Right lung (tissue), 2 donors: ENCODE measurements at regions not wholly inside any gene's neighbourhood (a gene's known extent, or its start where the extent isn't known, plus 50 kb on each side); places are given as distances from the start of the nearest gene placed in this dataset.

Experiments
- DNase-seq, 2 donors: peaks; one replicate each; pipeline ENCODE4 v3.0.0-alpha.2; 2013

DNA sequence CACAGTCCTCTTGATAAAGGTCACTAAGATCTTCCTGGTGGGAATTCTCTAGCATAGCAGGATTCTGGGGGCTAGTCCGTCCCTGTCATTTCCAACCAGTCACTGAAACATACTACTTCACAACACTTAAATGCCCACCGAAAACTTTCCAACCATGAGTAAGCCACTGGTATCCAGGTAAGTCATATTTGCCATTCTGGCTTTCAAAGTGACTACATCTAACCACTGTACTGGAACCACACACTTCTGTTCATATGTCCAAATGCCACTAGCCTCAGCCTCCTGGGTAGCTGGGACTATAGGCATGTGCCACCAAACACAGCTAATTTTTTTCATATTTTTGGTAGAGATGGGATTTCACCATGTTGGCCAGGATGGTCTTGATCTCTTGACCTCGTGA lies 64.3 kb upstream of the VANGL1 start:
- no peak for DNase-seq

DNA sequence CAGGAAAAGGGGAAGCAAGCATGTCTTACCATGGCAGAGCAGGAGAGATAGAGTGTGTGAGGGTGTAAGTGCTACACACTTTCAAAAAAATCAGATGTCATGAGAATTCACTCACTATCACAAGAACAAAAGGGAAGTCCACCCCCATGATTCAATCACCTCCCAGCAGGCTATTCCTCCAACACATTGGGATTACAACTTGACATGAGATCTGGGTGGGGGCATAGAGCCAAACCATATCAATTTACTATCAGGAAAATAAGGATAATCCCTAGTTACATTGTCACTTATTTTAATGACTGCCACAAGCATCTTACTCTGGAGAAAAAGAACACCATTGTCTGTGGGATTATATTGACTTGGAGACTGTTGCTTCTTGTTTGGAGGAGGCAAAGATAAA lies 66.1 kb upstream of the VANGL1 start:
- DNase-seq, result no peak

DNA sequence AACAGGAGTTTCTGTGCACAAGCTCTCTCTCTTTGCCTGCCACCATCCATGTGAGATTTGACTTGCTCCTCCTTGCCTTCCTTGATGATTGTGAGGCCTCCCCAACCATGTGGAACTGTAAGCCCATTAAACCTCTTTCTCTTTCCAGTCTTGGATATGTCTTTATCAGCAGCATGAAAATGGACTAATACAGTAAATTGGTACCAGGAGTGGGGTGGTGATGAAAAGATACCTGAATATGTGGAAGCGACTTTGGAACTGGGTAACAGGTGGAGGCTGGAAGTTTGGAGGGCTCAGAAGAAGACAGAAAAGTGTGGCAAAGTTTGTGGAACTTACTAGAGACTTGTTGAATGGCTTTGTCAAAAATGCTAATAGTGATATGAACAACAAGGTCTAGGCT lies 69.1 kb upstream of the VANGL1 start:
- no peak for DNase-seq

DNA sequence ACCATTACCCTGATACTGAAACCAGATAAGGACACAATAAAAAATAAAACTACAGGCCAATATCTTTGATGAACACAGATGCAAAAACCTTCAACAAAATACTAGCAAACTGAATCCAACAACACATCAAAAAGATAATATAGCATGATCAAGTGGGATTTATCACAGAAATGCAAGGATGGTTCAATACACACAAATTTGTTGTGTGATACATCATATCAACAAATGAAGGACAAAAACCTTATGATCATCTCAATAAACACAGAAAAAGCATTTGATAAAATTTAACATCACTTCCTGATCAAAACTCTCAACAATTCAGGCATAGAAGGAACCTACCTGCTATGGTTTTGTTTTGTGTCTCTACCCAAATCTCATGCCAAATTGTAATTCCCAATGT lies 74.3 kb upstream of the VANGL1 start:
- DNase-seq, result no peak

DNA sequence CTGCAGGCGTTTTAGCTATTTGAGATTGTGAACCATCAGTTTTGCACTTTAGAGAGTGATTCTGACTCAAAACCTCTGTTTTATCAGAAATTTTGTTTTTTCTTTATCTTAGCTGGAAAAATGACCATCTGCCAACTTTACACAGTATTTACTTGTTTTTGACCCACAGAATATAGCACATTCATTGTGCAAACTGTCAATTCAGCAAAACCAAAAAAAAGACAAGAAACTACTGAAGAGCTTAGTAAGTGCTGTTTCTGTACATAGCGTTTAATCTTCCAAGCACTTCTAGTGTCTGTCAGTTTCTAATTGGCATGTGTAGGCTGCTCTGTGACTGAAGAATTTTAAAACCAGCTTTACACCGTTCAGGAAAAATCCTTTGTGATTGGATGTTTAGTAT lies 76.0 kb upstream of the VANGL1 start:
- no peak for DNase-seq

DNA sequence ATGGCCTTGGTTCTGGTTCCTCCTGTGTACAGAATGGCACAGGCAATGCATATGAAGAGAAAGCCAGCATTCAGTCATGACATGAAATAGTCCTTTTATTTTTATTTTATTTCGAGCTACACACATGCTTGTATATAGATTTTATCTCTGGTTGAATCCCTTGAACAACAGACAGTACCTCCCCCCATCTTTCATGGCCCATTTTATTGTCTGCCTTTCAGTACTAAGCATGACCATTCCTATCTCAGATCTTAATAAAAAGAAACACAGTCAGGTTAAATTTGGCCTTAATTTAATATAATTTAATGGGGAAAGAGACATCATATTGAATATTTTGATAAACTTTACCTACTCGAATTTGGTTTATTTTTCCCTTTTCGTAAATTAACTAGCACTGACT lies 76.4 kb upstream of the VANGL1 start:
- no peak for DNase-seq

DNA sequence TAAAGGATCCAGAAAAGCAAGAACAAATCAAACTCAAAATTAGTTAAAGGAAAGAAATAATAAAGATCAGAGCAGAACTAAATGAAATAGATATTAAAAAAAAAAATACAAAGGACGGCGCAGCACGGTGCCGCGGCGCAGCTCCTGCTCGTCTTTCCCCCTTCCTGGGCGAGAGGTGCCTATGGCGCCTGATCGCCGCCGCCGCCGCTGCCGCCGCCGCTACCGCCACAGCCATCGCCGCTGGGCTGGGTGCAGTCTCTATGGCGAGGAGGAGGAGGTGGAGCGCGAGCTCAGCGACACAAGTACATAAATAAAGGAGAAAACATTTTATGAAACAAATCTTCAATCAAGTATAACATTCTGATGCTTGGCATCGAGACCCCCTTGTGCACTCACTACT lies 77.6 kb upstream of the VANGL1 start:
- DNase-seq, result no peak

DNA sequence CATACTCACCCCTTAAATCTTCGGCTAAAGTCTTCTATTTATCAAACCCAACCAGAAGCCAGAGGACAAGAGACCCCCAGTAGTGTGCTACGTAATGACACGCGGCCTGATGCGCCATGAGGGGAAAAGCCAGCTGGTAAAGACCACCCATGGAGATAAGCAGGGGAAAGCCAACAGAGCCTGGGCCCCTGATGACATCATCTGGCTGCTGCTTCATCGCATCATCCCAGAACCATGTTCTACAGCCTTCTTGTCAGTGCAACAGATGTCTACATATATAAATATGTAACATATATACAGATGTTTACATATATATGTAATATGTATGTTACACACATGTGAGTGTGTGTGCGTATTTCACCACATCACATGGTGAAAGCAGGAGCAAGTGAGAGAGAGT lies 81.7 kb upstream of the VANGL1 start:
- no peak for DNase-seq

DNA sequence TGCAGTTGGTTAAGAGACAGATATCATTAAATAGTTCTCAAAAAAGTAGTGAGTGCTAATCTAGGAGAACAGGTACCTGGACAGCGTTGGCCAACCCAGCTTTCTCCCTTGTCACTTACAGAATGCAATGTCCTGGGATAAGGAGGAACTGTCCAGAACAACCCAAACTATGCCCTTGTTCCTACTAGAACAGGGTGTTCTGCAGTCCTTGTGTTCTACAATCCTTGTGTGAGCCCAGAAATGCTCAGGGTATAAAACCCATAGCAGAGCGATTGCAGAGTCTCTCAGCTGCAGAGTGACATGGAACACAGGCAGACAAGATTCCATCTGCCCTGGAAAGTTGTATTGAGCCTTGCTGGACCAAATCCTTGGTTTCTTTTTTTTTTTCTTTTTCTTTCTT lies 83.5 kb upstream of the VANGL1 start:
- DNase-seq, result no peak

DNA sequence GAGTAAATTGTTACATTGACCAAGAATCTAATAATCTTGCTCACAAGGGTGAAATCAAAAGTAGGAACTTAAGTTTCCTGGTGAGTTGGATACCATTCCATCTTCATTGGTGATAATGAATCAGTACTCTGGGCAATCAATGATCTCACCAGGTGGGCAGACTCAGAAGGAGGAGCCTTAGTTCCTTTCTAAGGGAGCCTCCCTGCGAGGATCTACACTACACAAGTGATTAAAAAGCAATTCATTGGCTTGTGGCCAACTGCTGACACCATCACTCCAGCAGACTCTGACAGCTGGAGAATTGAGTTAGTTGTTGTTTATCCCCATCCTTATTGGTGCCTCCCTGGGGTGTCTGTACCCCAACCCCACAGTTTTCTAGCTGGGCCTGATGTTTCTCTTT lies 84.1 kb upstream of the VANGL1 start:
- no peak for DNase-seq

DNA sequence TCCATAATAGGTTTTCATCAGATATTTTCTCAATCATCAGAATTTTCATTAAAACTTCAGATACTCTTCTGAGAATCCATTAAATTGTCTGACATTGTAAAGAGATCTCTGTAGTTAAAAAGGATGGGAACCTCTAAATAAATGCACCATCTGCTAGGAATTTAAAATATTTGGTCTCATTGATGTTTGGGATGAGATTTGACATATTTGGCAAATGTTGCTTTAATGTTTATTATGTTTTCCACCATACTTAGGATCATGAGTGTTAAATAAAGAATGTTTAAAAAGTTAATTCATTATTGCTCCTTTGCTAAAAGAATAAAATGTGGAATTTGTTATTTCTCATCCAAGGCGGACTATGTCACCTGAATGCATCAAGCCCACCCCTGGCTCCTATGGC lies 85.5 kb upstream of the VANGL1 start:
- DNase-seq, result no peak

DNA sequence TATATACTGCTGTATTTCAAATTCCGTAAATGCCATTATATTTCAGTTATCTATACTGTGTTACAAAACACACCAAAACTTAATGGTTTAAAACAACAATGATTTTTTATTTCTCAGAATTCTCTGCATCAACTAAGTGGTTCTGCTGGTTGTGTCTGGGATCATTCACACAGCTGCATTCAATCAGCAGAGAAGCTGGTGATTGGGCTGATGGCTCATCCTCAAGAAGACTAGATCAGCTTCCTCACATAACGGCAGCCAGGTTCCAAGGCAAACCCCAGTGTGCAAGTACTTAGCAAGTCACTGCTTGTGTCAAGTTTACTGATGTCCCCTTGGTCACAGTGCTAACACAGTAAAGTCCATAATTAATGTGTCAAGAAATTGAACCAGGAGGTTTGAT lies 86.3 kb upstream of the VANGL1 start:
- DNase-seq, result no peak

DNA sequence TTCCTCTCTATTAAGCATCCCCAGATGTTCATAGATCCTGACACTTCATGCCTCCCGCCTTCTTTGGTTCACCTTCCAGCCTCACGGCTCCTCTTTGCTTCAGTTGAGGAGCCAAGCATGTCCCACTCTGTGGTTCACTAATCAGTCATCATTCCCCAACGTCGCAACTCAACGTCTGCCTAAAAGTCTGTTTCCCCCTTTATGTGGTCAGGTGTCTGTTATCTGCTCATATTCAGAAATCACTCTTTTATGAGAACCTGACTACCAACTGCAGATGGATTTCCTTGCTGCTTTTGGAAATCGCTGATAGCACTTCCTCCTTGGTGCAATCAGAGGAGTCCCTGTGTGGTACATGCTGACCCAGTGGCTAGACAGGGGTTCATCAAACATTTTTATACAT lies 94.1 kb upstream of the VANGL1 start:
- DNase-seq, result no peak

DNA sequence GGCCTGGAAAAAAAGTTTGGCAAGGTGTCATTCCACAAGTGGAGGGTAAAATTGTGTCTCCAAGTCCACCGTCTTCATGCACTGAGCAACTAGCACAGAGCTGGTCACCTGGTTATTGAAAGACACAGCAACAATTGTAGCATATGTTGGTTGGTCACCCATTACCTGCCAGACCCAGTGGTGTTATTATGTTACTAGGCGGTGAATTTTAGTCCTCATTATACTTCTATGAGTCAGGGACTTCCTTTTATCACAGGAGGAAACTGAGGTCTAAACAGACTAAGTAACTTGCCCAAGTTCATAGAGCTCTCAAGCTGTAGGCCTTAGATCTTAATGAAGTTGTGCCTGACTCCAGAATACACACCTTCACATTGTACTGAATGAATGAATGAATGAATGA lies 94.9 kb upstream of the VANGL1 start:
- no peak for DNase-seq

DNA sequence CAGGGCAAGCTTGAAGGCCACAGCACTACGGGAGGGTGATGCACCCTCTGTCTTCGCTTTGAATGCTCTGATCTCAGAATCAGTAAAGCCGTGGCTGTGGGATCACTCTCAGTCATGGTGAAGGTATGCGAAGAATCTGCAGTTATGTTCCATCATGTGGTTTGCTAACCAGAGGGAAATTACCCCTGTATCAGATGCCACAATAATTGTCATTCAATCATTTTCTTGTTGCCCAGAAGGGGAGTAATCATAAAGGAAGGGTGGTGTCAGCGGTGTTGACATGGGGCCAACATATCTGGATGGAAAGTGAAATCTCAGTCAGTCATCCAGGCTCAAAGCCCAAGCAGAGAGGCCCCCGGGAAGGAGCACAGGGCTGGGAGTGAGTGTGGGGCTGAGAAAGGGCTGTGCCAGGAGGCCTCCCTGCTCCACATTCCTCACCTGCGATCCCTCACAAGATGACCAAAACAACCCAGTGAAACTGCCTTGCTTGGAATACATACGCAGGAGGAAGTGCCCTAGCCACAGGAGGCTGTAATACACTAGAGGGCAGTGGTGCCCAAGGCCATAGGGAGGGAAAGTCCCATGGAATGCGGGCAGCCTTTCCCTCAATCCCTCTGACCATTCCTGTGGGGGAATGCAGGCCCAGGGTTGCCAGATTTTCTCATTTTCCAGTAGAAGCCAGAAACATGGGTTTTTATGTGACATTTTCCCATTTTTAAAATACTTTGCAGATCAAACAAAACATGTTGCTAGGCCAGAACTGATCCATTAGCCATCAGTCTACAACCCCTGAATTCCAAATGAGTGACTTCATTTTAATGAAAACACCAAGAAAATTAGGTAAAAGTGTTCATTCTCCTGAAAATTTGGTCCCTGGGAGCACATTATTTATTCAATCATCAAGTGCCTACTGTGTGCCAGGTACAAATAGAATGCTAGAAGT lies 95.7 kb upstream of the VANGL1 start:
- DNase-seq, result no peak

DNA sequence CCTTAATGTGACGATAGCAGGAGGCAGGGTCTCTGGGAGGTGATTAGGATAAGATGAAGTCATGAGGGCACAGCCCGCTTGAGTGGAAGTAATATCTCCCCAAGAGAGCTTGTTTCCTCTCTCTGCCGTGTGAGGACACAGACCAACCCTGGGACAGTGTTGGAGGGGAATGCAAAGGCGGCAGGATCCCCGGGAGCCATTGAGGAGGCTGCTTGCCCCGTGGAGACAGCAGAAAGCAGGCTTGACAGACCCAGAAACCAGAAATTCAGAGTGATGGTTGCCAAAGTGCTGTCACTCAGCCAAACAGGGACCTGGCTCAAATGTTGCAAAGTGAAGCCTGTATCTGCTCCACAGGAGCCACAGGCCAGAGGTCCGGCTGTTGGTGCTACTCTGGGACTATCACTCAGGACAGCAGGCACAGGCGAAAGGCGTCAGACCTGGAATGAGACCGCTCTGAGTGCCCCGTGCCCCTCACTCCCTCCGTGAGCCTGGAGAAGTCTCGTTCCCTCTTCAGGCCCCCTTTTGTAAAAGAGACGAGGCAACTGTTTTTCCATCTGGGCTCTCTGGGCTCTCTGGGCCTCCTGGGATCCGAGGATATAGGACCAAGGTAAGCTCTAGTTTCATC lies 96.6 kb upstream of the VANGL1 start:
- DNase-seq, result no peak

DNA sequence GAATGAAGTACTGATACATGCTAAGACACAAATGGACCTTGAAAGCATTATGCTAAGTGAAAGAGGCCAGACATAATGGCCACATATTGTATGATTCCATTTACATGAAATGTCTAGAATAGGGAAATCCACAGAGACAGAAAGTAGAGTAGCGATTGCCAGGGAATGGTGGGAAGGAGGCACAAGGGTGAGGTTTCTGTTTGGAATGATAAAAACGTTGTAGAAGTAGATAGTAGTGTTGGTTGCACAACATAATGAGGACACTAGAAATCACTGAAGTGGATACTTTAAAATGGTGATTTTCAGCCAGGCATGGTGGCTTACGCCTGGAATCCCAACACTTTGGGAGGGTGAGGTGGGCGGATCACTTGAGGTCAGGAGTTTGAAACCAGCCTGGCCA lies 97.6 kb upstream of the VANGL1 start:
- no peak for DNase-seq

DNA sequence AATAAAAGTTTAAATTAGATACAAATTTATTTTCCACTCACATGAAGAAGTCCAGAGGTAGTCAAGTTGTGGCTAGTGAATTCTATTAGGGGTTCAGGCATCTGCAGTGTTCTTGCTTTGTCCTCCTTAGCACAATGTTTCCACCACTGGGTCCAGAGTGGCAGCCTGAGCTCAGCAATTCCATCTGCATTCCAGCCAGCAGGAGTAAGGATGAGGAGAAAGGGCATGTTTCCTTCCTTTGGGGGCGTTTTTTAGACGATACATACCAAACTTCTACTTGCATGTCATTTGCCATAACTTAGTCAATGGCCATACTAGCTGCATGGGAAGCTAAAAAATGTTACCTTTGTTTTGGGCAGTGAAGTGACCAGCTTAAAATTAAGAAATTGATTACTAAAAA lies 98.5 kb upstream of the VANGL1 start:
- DNase-seq, result no peak

DNA sequence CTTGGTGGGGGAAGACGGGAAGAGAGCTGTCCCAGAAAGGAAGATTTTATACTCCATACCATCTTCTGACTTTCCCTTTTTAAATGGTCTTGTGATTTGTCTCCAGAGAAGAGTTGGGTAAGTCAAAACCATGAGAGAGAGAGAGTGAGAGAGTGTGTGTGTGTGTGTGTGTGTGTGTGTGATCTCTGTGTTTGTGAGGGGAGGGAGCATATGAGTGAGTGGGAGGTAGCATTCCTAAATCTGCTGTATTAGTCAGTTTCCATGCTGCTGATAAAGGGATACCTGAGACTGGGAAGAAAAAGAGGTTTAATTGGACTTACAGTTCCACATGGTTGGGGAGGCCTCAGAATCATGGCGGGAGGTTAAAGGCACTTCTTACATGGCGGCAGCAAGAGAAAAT lies 102.0 kb upstream of the VANGL1 start:
- DNase-seq, result no peak

DNA sequence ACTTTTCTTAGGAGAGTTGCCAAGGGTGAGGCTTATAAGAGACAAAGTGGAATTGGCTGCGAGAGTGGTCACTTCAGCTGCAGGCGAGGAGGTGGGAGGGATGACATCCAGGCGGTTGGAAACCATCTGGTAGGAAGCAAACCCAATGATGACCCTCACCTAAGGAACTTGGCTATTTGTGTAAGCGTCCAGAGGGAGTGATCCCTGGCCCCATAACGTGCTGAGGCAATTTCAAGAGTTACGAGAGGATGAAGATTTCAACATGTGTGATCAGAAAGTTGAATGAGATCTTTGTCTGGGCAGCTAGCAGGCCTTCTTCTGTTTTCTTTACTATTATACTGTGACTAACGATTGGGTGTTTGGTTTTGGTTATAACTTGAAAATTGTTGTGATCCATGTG lies 102.7 kb upstream of the VANGL1 start:
- peak; percentile 27 to 45 for DNase-seq

DNA sequence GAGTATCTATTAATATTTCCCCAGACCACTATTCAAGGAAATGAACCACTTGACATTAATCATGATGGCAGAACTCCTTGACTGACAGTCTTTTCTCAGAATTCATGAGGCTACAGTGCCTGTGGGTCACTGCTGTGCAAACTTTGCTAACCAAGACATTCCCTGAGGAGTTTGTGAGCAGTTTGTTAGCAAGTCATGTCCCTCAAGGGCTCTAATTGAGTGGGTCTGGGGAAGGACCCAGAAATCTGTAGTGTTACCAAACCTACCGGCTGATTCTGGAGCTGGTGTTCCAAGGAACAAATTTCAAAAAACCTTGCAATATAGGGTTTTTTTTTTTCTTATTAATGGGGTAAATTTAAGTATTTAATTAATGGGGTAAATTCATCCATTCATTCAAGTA lies 103.2 kb upstream of the VANGL1 start:
- DNase-seq, result no peak

DNA sequence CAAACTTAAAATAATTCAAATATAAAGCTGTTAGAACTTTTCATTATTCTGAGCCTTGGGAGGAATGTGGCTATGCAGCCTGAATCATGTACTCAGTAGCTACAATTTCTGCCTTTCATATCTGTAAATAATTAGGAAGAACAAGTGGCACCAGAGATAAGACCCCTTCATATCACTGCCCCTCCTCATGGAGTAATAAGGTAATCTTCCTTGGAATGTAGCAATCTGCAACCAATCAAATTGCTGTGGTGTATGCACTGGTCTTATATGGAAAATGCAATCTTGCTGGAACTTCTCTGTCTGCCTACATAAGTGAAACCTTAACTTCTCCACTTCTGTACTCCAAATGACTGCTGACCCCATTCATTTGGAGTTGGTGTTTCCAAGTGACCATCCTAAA lies 104.4 kb upstream of the VANGL1 start:
- DNase-seq, result no peak

DNA sequence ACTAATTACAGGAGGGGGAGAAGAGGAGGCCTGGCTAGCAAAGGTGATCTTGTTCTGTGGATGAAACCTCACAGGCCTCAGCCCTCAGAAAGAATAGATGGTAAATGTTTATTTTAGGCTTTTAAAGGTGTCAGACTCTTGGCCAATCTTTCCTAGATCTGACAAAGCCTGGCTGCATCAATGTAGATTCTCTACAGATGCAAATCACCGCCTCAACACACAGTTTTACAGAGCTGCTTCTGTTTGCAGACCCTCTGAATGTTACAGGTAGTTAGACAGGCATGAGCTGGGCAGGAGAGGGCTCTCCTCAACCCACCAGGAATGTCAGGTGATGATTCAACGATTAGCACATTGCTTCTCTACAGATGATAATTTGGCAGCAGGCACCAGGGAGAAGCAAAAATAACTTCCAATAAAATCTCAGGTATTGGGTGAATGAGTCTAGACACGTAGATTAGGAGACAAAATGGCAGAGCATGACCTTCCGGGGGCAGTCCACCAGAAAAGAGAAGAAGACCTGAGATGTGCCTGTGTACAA lies 105.4 kb upstream of the VANGL1 start:
- no peak for DNase-seq

DNA sequence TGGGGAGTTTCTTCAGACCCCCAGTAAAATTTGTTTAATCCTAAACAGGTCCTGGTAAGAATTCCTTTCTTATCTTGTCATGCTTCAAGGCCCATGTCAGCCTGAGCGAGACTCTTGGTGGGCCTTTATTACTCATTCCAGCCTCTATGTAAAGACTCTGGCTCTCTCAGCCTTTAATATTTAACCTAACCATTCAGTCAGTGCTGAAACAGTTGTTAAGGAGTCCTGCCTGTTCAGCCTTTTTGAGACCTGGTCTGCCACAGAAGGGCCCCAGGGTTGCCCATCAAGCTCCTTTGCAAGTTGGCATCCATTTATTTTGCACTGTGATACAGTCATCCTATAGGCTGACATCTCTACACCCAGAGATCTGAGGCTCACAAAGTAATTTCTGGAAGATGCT lies 107.7 kb upstream of the VANGL1 start:
- no peak for DNase-seq
